SK-N-SH treated with all-trans-retinoic acid at 6 μM for 48 hours (cell line): ENCODE measurements at regions not wholly inside any gene's neighbourhood (a gene's known extent, or its start where the extent isn't known, plus 50 kb on each side); places are given as distances from the start of the nearest gene placed in this dataset.

Experiments
- ATAC-seq: fragments of 200-7000 bp; cut with Tn5 transposase; 3 replicates; pipeline ENCODE4 v1.9.1; 2020; ENCODE audit warnings: mild to moderate bottlenecking, moderate library complexity
- ARNTL ChIP-seq: fragments of 450-650 bp; formaldehyde crosslinking; IDR thresholded peaks from 2 replicates; pipeline ENCODE4 v1.5.0; 2020; ENCODE audit warnings: low read depth, mild to moderate bottlenecking, moderate library complexity, borderline replicate concordance
- BACH2 ChIP-seq: fragments of 250-450 bp; sonication (Bioruptor Pico); IDR thresholded peaks from 2 replicates; pipeline ENCODE4 v1.9.0; 2021; ENCODE audit warnings: mild to moderate bottlenecking, borderline replicate concordance
- ESRRG ChIP-seq: fragments of 250-450 bp; sonication (Bioruptor Pico); IDR thresholded peaks from 2 replicates; pipeline ENCODE4 v1.6.1; 2021; ENCODE audit warnings: mild to moderate bottlenecking
- GLIS3 ChIP-seq: fragments of 250-450 bp; sonication (Bioruptor Pico); IDR thresholded peaks from 2 replicates; pipeline ENCODE4 v1.5.0; 2020; ENCODE audit warnings: mild to moderate bottlenecking, moderate library complexity
- ISL1 ChIP-seq: fragments of 250-450 bp; sonication (Bioruptor Pico); IDR thresholded peaks from 2 replicates; pipeline ENCODE4 v2.1.2; 2022; ENCODE audit warnings: mild to moderate bottlenecking, moderate library complexity
- PPARA ChIP-seq: fragments of 250-450 bp; sonication (Bioruptor Pico); IDR thresholded peaks from 2 replicates; pipeline ENCODE4 v1.5.0; 2020; ENCODE audit warnings: mild to moderate bottlenecking, borderline replicate concordance
- SNAI2 ChIP-seq: fragments of 250-450 bp; sonication (Bioruptor Pico); IDR thresholded peaks from 2 replicates; pipeline ENCODE4 v1.5.0; 2020; ENCODE audit warnings: mild to moderate bottlenecking, moderate library complexity
- TCF4 ChIP-seq: fragments of 250-450 bp; sonication (Bioruptor Pico); IDR thresholded peaks from 2 replicates; pipeline ENCODE4 v1.8.0; 2021; ENCODE audit warnings: mild to moderate bottlenecking, moderate library complexity, borderline replicate concordance
- TOX ChIP-seq: fragments of 250-450 bp; sonication (Bioruptor Pico); IDR thresholded peaks from 2 replicates; pipeline ENCODE4 v1.8.0; 2021; ENCODE audit warnings: mild to moderate bottlenecking, moderate library complexity, borderline replicate concordance
- ZC3H10 ChIP-seq: fragments of 250-450 bp; sonication (Bioruptor Pico); IDR thresholded peaks from 2 replicates; pipeline ENCODE4 v1.5.1; 2021; ENCODE audit warnings: mild to moderate bottlenecking, moderate library complexity
- ZFP3 ChIP-seq: fragments of 250-450 bp; sonication (Bioruptor Pico); IDR thresholded peaks from 2 replicates; pipeline ENCODE4 v1.5.0; 2020; ENCODE audit warnings: mild to moderate bottlenecking, moderate library complexity
- ZFP30 ChIP-seq: fragments of 450-650 bp; formaldehyde crosslinking; IDR thresholded peaks from 2 replicates; pipeline ENCODE4 v1.5.0; 2022; ENCODE audit warnings: mild to moderate bottlenecking, moderate library complexity
- ZNF565 ChIP-seq: fragments of 450-650 bp; formaldehyde crosslinking; conservative IDR thresholded peaks from 2 replicates; pipeline ENCODE4 v1.5.0; 2020; ENCODE audit warnings: low read depth, mild to moderate bottlenecking, moderate library complexity
- ZNF70 ChIP-seq: fragments of 450-650 bp; formaldehyde crosslinking; IDR thresholded peaks from 2 replicates; pipeline ENCODE4 v1.5.0; 2020; ENCODE audit warnings: mild to moderate bottlenecking, moderate library complexity
- ZNF8 ChIP-seq: fragments of 450-650 bp; formaldehyde crosslinking; IDR thresholded peaks from 2 replicates; pipeline ENCODE4 v1.5.0; 2020; ENCODE audit warnings: mild to moderate bottlenecking, moderate library complexity
- TF ChIP-seq, protein P1 (sequence below): fragments of 250-450 bp; sonication (Bioruptor Pico); IDR thresholded peaks from 2 replicates; pipeline ENCODE4 v1.8.0; 2020; ENCODE audit warnings: mild to moderate bottlenecking, moderate library complexity, borderline replicate concordance
- TF ChIP-seq, protein P2 (sequence below): fragments of 250-450 bp; sonication (Bioruptor Pico); IDR thresholded peaks from 2 replicates; pipeline ENCODE4 v1.5.1; 2021; ENCODE audit warnings: mild to moderate bottlenecking, moderate library complexity
- TF ChIP-seq, protein P3 (sequence below): fragments of 250-450 bp; sonication (Bioruptor Pico); IDR thresholded peaks from 2 replicates; pipeline ENCODE4 v1.5.1; 2020; ENCODE audit warnings: low read depth, mild to moderate bottlenecking, moderate library complexity
- TF ChIP-seq, protein P4 (sequence below): fragments of 250-450 bp; sonication (Bioruptor Pico); IDR thresholded peaks from 2 replicates; pipeline ENCODE4 v1.8.0; 2021; ENCODE audit warnings: low read depth, mild to moderate bottlenecking, moderate library complexity, borderline replicate concordance
- TF ChIP-seq, protein P5 (sequence below): fragments of 250-450 bp; sonication (Bioruptor Pico); IDR thresholded peaks from 2 replicates; pipeline ENCODE4 v1.5.0; 2020; ENCODE audit warnings: mild to moderate bottlenecking, moderate library complexity

DNA sequence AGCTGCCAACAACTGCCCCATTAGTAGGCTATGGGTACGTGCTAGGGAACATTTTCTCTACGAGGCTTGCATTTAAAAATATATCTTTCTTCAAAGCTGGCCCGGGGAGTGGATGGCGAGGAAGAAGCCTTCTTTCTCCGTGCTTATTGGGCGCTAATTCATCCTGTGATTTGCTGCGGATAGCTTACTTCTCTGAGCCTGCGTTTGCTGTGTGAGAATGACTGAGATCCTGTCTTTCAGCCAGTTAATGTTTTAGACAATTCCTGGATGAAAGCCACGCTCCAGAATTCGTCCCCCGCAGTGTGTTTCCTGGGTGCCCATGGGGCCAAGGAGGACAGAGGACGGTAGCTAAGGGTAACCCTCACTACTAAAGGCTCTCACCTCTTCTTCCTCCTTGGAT is 57.8 kb upstream of the TARBP1 start:
- TF ChIP-seq ARNTL (CRISPR knock-in tag): no peak
- no peak for TF ChIP-seq ZNF70
- TF ChIP-seq, protein P1, sequence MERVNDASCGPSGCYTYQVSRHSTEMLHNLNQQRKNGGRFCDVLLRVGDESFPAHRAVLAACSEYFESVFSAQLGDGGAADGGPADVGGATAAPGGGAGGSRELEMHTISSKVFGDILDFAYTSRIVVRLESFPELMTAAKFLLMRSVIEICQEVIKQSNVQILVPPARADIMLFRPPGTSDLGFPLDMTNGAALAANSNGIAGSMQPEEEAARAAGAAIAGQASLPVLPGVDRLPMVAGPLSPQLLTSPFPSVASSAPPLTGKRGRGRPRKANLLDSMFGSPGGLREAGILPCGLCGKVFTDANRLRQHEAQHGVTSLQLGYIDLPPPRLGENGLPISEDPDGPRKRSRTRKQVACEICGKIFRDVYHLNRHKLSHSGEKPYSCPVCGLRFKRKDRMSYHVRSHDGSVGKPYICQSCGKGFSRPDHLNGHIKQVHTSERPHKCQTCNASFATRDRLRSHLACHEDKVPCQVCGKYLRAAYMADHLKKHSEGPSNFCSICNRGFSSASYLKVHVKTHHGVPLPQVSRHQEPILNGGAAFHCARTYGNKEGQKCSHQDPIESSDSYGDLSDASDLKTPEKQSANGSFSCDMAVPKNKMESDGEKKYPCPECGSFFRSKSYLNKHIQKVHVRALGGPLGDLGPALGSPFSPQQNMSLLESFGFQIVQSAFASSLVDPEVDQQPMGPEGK (CRISPR knock-in tag): no peak
- no peak for TF ChIP-seq BACH2 (CRISPR knock-in tag)
- no peak for TF ChIP-seq ZNF565
- TF ChIP-seq PPARA: no peak
- TF ChIP-seq ZC3H10 (CRISPR knock-in tag): no peak
- no peak for TF ChIP-seq SNAI2
- TF ChIP-seq TCF4 (CRISPR knock-in tag): no peak
- no peak for TF ChIP-seq GLIS3 (CRISPR knock-in tag)
- TF ChIP-seq TOX (CRISPR knock-in tag): no peak
- TF ChIP-seq ESRRG (CRISPR knock-in tag): no peak
- no peak for TF ChIP-seq ZNF8 (CRISPR knock-in tag)
- TF ChIP-seq, protein P2, sequence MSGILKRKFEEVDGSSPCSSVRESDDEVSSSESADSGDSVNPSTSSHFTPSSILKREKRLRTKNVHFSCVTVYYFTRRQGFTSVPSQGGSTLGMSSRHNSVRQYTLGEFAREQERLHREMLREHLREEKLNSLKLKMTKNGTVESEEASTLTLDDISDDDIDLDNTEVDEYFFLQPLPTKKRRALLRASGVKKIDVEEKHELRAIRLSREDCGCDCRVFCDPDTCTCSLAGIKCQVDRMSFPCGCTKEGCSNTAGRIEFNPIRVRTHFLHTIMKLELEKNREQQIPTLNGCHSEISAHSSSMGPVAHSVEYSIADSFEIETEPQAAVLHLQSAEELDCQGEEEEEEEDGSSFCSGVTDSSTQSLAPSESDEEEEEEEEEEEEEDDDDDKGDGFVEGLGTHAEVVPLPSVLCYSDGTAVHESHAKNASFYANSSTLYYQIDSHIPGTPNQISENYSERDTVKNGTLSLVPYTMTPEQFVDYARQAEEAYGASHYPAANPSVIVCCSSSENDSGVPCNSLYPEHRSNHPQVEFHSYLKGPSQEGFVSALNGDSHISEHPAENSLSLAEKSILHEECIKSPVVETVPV (CRISPR knock-in tag): no peak
- TF ChIP-seq, protein P3, sequence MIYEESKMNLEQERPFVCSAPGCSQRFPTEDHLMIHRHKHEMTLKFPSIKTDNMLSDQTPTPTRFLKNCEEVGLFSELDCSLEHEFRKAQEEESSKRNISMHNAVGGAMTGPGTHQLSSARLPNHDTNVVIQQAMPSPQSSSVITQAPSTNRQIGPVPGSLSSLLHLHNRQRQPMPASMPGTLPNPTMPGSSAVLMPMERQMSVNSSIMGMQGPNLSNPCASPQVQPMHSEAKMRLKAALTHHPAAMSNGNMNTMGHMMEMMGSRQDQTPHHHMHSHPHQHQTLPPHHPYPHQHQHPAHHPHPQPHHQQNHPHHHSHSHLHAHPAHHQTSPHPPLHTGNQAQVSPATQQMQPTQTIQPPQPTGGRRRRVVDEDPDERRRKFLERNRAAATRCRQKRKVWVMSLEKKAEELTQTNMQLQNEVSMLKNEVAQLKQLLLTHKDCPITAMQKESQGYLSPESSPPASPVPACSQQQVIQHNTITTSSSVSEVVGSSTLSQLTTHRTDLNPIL (CRISPR knock-in tag): no peak
- TF ChIP-seq, protein P4, sequence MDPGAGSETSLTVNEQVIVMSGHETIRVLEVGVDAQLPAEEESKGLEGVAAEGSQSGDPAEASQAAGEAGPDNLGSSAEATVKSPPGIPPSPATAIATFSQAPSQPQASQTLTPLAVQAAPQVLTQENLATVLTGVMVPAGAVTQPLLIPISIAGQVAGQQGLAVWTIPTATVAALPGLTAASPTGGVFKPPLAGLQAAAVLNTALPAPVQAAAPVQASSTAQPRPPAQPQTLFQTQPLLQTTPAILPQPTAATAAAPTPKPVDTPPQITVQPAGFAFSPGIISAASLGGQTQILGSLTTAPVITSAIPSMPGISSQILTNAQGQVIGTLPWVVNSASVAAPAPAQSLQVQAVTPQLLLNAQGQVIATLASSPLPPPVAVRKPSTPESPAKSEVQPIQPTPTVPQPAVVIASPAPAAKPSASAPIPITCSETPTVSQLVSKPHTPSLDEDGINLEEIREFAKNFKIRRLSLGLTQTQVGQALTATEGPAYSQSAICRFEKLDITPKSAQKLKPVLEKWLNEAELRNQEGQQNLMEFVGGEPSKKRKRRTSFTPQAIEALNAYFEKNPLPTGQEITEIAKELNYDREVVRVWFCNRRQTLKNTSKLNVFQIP (CRISPR knock-in tag): no peak
- TF ChIP-seq ZFP3: no peak
- no peak for ATAC-seq

- no peak for ATAC-seq
- no peak for TF ChIP-seq ZNF70
- no peak for TF ChIP-seq TCF4 (CRISPR knock-in tag)
- TF ChIP-seq ZFP3: no peak
Observed at GRCh38 chr1:234535763-234536515, 57.0 kb upstream of the TARBP1 start.

- no peak for TF ChIP-seq ZNF70
- no peak for ATAC-seq
Observed at GRCh38 chr1:234535218-234535617, 56.2 kb upstream of the TARBP1 start.

DNA sequence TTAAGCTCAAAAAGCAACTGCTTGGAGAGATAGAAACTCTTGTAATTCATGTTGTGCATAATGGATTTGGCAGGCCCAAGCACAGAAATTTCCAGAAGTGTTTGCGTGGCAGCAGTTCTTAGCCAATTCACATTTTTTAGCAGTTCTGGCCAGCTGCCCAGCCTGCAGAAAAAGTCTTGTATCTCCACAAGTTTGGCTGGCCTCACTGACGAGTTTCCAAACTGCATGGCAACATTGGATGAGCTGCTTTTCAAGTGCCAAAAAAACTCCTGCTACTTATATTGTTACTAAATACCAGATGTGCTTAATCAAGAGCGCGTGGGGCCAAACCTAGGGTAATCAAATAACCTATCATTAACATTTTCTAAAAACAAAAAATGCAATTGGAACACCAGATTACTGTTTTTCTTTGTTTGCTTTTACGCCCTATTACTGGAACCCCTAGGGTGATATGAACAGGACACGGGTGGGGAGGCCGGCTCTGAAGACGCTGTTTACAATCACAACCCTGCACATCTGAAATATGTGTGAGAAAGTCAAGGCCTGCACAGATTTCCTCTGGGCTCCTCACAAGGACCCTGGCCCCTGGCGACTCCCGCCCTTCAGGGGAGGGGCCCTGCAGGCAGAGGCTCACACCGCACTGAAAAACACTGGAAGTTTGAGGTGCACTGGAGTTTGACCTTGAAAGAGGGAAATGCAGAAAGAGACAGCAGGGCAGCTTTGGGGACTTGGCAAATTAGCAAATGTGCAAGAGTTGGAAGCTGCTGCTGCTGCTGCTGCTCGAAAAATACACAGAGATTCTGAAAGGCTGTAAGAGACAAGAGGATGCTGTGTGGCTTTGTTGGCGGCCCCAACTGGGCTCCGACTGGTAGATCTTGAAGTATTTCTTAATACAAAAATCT is 55.2 kb upstream of the TARBP1 start:
- peak; percentile 72 for ATAC-seq

More for the DNA sequence above, 55.2 kb upstream of the TARBP1 start:
- TF ChIP-seq, protein P4 (CRISPR knock-in tag): no peak
- TF ChIP-seq, protein P2 (CRISPR knock-in tag): no peak
- TF ChIP-seq TCF4 (CRISPR knock-in tag) (peak; percentile 77; the same call in 1 of the 2 replicates), ARNTL (CRISPR knock-in tag) (no peak), ZFP30 (CRISPR knock-in tag) (no peak), TOX (CRISPR knock-in tag) (peak; percentile 5; the same call in 1 of the 2 replicates), ISL1 (CRISPR knock-in tag) (no peak)
- TF ChIP-seq, protein P5, sequence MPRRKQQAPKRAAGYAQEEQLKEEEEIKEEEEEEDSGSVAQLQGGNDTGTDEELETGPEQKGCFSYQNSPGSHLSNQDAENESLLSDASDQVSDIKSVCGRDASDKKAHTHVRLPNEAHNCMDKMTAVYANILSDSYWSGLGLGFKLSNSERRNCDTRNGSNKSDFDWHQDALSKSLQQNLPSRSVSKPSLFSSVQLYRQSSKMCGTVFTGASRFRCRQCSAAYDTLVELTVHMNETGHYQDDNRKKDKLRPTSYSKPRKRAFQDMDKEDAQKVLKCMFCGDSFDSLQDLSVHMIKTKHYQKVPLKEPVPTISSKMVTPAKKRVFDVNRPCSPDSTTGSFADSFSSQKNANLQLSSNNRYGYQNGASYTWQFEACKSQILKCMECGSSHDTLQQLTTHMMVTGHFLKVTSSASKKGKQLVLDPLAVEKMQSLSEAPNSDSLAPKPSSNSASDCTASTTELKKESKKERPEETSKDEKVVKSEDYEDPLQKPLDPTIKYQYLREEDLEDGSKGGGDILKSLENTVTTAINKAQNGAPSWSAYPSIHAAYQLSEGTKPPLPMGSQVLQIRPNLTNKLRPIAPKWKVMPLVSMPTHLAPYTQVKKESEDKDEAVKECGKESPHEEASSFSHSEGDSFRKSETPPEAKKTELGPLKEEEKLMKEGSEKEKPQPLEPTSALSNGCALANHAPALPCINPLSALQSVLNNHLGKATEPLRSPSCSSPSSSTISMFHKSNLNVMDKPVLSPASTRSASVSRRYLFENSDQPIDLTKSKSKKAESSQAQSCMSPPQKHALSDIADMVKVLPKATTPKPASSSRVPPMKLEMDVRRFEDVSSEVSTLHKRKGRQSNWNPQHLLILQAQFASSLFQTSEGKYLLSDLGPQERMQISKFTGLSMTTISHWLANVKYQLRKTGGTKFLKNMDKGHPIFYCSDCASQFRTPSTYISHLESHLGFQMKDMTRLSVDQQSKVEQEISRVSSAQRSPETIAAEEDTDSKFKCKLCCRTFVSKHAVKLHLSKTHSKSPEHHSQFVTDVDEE (CRISPR knock-in tag): 0 out of 2 replicates have a peak, but pooled peaks have one; percentile 43
